Stimulated activated CD8-positive, alpha-beta memory T cell treated with anti-CD3 and anti-CD28 coated beads, Interleukin-15, amount 100 ng/mL, for 48 hours (primary cell): ENCODE measurements at regions not wholly inside any gene's neighbourhood (a gene's known extent, or its start where the extent isn't known, plus 50 kb on each side); places are given as distances from the start of the nearest gene placed in this dataset.

Source experiments
- DNase-seq, 2 donors: peaks; one replicate each; pipeline ENCODE4 v3.0.0-alpha.2; 2020; ENCODE audit warnings: low read depth in 2 of 2

GRCh38 chr13:29664591-29664990, 69.1 kb upstream of the SLC7A1 start:
- DNase-seq, result no peak

- no peak for DNase-seq
These were observed 59.5 kb upstream of the SLC7A1 start for GRCh38 chr13:29654843-29655547.

DNA sequence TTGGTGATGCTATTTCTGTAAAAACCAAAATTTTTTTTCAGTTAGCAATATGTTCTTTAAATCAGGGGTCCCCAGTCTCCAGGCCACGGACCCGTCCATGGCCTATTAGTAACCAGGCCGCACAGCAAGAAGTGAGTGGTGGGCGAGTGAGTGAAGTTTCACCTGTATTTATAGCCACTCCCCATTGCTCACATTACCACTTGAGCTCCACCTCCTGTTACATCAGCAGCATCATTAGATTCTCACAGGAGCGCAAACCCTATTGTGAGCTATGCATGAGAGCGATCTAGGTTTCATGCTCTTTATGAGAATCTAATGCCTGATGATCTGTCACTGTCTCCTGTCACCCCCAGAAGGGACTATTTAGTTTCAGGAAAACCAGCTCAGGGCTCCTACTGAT, 58.9 kb upstream of the SLC7A1 start:
- no peak for DNase-seq

GRCh38 chr13:29648760-29649159, 53.3 kb upstream of the SLC7A1 start:
- DNase-seq, result no peak
